HCT116 (cell line): ENCODE measurements at regions not wholly inside any gene's neighbourhood (a gene's known extent, or its start where the extent isn't known, plus 50 kb on each side); places are given as distances from the start of the nearest gene placed in this dataset.

ENCODE experiments used
- CBX3 ChIP-seq: IDR thresholded peaks from 2 replicates; pipeline ENCODE4 v1.6.1; 2012; ENCODE audit warnings: low read depth
- EZH2 ChIP-seq: fragments of 200-600 bp; sonication (generic); IDR thresholded peaks from 2 replicates; pipeline ENCODE4 v1.6.1; 2017; ENCODE audit warnings: antibody characterized with exemption, mixed run types
- POLR2A ChIP-seq: IDR thresholded peaks from 2 replicates; pipeline ENCODE4 v1.7.0; 2011; ENCODE audit warnings: borderline replicate concordance; ENCODE audit not compliant: insufficient read depth, insufficient read length; ENCODE audit errors: extremely low read depth
- POLR2AphosphoS5 ChIP-seq: IDR thresholded peaks from 2 replicates; pipeline ENCODE4 v1.6.1; 2011; ENCODE audit warnings: mild to moderate bottlenecking, low read depth, low read length, moderate library complexity
- SIN3A ChIP-seq: IDR thresholded peaks from 2 replicates; pipeline ENCODE4 v1.6.1; 2012; ENCODE audit warnings: low read depth
- SP1 ChIP-seq: IDR thresholded peaks from 2 replicates; pipeline ENCODE4 v1.6.1; 2012; ENCODE audit warnings: low read depth
- SRF ChIP-seq: IDR thresholded peaks from 2 replicates; pipeline ENCODE4 v1.6.1; 2012; ENCODE audit warnings: low read depth
- YY1 ChIP-seq: IDR thresholded peaks from 2 replicates; pipeline ENCODE4 v1.6.1; 2011; ENCODE audit warnings: low read length, low read depth, moderate library complexity, mild to moderate bottlenecking; ENCODE audit not compliant: insufficient replicate concordance; ENCODE audit errors: extremely low read depth
- ZFX ChIP-seq: fragments of 450-650 bp; IDR thresholded peaks from 2 replicates; pipeline ENCODE4 v1.6.1; 2017
- TF ChIP-seq, protein P1 (sequence below), 3 experiments: fragments of 200-600 bp in 1 of 3; sonication (generic) in 1 of 3; IDR thresholded peaks in 2 of 3; conservative IDR thresholded peaks in 1 of 3; 2 replicates each; pipeline ENCODE4 v1.5.1; 2012 to 2017; ENCODE audit warnings: low read depth in 2 of 3, low read length in 2 of 3, antibody characterized with exemption in 1 of 3, borderline replicate concordance in 1 of 3, control low read depth in 1 of 3, mild to moderate bottlenecking in 1 of 3, mixed read lengths in 1 of 3, mixed run types in 1 of 3, moderate library complexity in 1 of 3; ENCODE audit not compliant: insufficient read depth in 1 of 3

DNA sequence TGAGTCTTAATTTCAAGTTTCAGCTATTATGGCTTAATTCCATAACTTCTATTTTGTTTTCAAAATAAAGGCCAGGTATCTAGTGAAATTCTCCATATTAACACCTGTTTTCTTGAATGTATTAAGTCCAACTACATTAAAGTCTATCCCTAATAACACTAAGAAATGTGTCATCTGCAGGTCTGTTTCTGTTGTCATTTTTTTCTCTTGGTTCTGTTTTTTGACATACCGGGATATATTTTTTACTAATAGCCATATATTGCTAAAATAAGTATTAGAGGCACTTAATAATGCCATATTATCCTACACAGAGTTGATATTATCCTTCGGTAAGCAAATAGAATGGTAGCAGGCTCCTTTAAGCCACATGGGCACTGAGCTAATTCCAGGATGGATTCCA, 176.0 kb upstream of the MPPED2 start:
- TF ChIP-seq POLR2A (no peak), SRF (no peak), SIN3A (no peak), POLR2AphosphoS5 (no peak), EZH2 (no peak), CBX3 (no peak), YY1 (no peak), ZFX (no peak), SP1 (no peak)
- TF ChIP-seq, protein P1, sequence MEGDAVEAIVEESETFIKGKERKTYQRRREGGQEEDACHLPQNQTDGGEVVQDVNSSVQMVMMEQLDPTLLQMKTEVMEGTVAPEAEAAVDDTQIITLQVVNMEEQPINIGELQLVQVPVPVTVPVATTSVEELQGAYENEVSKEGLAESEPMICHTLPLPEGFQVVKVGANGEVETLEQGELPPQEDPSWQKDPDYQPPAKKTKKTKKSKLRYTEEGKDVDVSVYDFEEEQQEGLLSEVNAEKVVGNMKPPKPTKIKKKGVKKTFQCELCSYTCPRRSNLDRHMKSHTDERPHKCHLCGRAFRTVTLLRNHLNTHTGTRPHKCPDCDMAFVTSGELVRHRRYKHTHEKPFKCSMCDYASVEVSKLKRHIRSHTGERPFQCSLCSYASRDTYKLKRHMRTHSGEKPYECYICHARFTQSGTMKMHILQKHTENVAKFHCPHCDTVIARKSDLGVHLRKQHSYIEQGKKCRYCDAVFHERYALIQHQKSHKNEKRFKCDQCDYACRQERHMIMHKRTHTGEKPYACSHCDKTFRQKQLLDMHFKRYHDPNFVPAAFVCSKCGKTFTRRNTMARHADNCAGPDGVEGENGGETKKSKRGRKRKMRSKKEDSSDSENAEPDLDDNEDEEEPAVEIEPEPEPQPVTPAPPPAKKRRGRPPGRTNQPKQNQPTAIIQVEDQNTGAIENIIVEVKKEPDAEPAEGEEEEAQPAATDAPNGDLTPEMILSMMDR (IDR thresholded peaks at IDR 0.05 in 2 of 3, conservative IDR thresholded peaks at IDR 0.05 in 1 of 3; ENCODE audit: borderline replicate concordance in 1 of 3, insufficient read depth in 1 of 3, low read depth in 2 of 3, low read length in 2 of 3), result no peak
